K562 (cell line): ENCODE measurements at regions not wholly inside any gene's neighbourhood (a gene's known extent, or its start where the extent isn't known, plus 50 kb on each side); places are given as distances from the start of the nearest gene placed in this dataset.

Experiments
- ATAC-seq: fragments of 200-7000 bp; cut with Tn5 transposase; 3 replicates; pipeline ENCODE4 v1.9.1; 2020; ENCODE audit warnings: moderate library complexity
- BruUV-seq: library from RNA; stranded (reverse); fragments of 400-500 nt; replicated peaks from 2 replicates; lab custom pipeline; 2021; lab: Mats Ljungman, UMichigan
- CTCF ChIA-PET: fragments of 300-600 bp; formaldehyde crosslinking; extraction: SDS; loops from one replicate; lab custom pipeline; 2021; ENCODE audit warnings: low intra/inter-chr PET ratio; lab: Yijun Ruan, JAX
- POLR2A ChIA-PET: fragments of 300-600, 350-650 bp; sonication (Branson Sonifier 250); formaldehyde crosslinking; extraction: SDS; loops from one replicate; lab custom pipeline; 2021; ENCODE audit warnings: antibody characterized with exemption, inconsistent platforms; lab: Yijun Ruan, JAX
- DNase-seq, 4 experiments: peaks; one replicate each; pipeline versions ENCODE4 v3.0.0 to v3.0.0-alpha.2; 2011 to 2018; ENCODE audit warnings: low spot score in 3 of 4, mixed read lengths in 3 of 4; ENCODE audit errors: extremely low read depth in 1 of 4
- FAIRE-seq: peaks from 2 replicates; lab custom pipeline; 2011; peaks lifted over from hg19 to GRCh38; lab: Jason Lieb, UNC
- H2AFZ ChIP-seq: 2 replicates; pipeline ENCODE4 v1.6.0; 2011; ENCODE audit warnings: low read depth, low read length, control low read depth, inconsistent platforms
- H3K27ac ChIP-seq: fragments of 200-600 bp; 3 replicates; pipeline ENCODE4 v1.8.0; 2011; ENCODE audit warnings: low read depth, mild to moderate bottlenecking, control low read depth, inconsistent platforms, low read length, moderate library complexity, mixed read lengths; ENCODE audit errors: extremely low read depth
- H3K27me3 ChIP-seq, 2 experiments: fragments of 300-600 bp in 1 of 2; 2 replicates in 1 of 2; 3 replicates in 1 of 2; pipeline versions ENCODE4 v1.6.0 to v1.8.0; 2011; ENCODE audit warnings: inconsistent platforms in 2 of 2, low read length in 2 of 2, mild to moderate bottlenecking in 1 of 2, mixed read lengths in 1 of 2, moderate library complexity in 1 of 2; ENCODE audit not compliant: control insufficient read depth in 2 of 2, insufficient read depth in 2 of 2
- H3K36me3 ChIP-seq: fragments of 300-600 bp; 3 replicates; pipeline ENCODE4 v1.8.0; 2011; ENCODE audit warnings: mild to moderate bottlenecking, low read length, inconsistent platforms; ENCODE audit not compliant: control insufficient read depth, insufficient read depth
- H3K4me1 ChIP-seq, 2 experiments: fragments of 200-600 bp in 1 of 2; replicated peaks in 1 of 2; 2 replicates in 1 of 2; 3 replicates in 1 of 2; pipeline versions ENCODE4 v1.5.1 to v1.8.0; 2011; ENCODE audit warnings: inconsistent platforms in 2 of 2, low read length in 2 of 2, mild to moderate bottlenecking in 1 of 2, mixed read lengths in 1 of 2, moderate library complexity in 1 of 2; ENCODE audit not compliant: control insufficient read depth in 2 of 2, insufficient read depth in 2 of 2
- H3K4me2 ChIP-seq: 2 replicates; pipeline ENCODE4 v1.6.1; 2011; ENCODE audit warnings: low read length, control low read depth, inconsistent platforms, mixed read lengths; ENCODE audit not compliant: insufficient read depth
- H3K4me3 ChIP-seq: fragments of 200-600 bp; sonication (generic), shearing (Covaris generic); 2 replicates; pipeline ENCODE4 v1.5.1; 2016; ENCODE audit warnings: control low read depth, inconsistent platforms
- H3K79me2 ChIP-seq: fragments of 200-600 bp; 3 replicates; pipeline ENCODE4 v1.8.0; 2011; ENCODE audit warnings: low read length, inconsistent platforms; ENCODE audit not compliant: control insufficient read depth, insufficient read depth
- H3K9ac ChIP-seq, 2 experiments: 2 replicates each; pipeline versions ENCODE4 v1.6.0 to v1.6.1; 2011; ENCODE audit warnings: low read depth in 2 of 2, low read length in 2 of 2, control low read depth in 1 of 2, inconsistent platforms in 1 of 2, mild to moderate bottlenecking in 1 of 2, mixed read lengths in 1 of 2; ENCODE audit not compliant: insufficient read depth in 1 of 2
- H3K9me1 ChIP-seq: one replicate; pipeline ENCODE4 v1.6.0; 2011; ENCODE audit warnings: inconsistent platforms, mild to moderate bottlenecking, low read length, moderate library complexity; ENCODE audit not compliant: control insufficient read depth, insufficient read depth
- H3K9me3 ChIP-seq: replicated peaks from 2 replicates; pipeline ENCODE4 v1.5.1; 2011; ENCODE audit warnings: low read depth, low read length, inconsistent platforms; ENCODE audit not compliant: control insufficient read depth, insufficient read depth
- H4K20me1 ChIP-seq: replicated peaks from 2 replicates; pipeline ENCODE4 v1.6.1; 2011; ENCODE audit warnings: low read length, inconsistent platforms, mixed read lengths; ENCODE audit not compliant: control insufficient read depth, insufficient read depth
- ATF1 ChIP-seq, 2 experiments: fragments of 450-650 bp in 1 of 2; IDR thresholded peaks; 2 replicates each; pipeline ENCODE4 v1.6.1; 2016; ENCODE audit warnings: missing compliant biosample characterization in 1 of 2, missing genetic modification characterization in 1 of 2
- GTF2A2 ChIP-seq: IDR thresholded peaks from 2 replicates; pipeline ENCODE4 v1.6.1; 2016; ENCODE audit warnings: mild to moderate bottlenecking, missing genetic modification characterization, missing compliant biosample characterization
- NFXL1 ChIP-seq: fragments of 450-650 bp; formaldehyde crosslinking; IDR thresholded peaks from 2 replicates; pipeline ENCODE4 v1.4.0; 2021; ENCODE audit warnings: mild to moderate bottlenecking
- PHF20 ChIP-seq: fragments of 450-650 bp; IDR thresholded peaks from 2 replicates; pipeline ENCODE4 v1.6.1; 2018; ENCODE audit not compliant: partially characterized antibody
- RBBP5 ChIP-seq: fragments of 200-600 bp; sonication (generic); IDR thresholded peaks from 2 replicates; pipeline ENCODE4 v1.6.1; 2012; ENCODE audit warnings: borderline replicate concordance, mild to moderate bottlenecking, low read length, control low read depth, inconsistent platforms; ENCODE audit not compliant: insufficient read depth, poor library complexity, severe bottlenecking
- SREBF1 ChIP-seq: fragments of 150-350 bp; IDR thresholded peaks from 2 replicates; pipeline ENCODE4 v1.6.1; 2014; ENCODE audit warnings: antibody characterized with exemption, low read depth, low read length, borderline replicate concordance
- TBL1XR1 ChIP-seq, 2 experiments: IDR thresholded peaks; 2 replicates each; pipeline ENCODE4 v1.6.1; 2012; ENCODE audit warnings: improper control_type of control experiment in 2 of 2, low read length in 2 of 2, mild to moderate bottlenecking in 1 of 2
- TCF15 ChIP-seq: fragments of 250-450 bp; sonication (Bioruptor Pico); IDR thresholded peaks from 2 replicates; pipeline ENCODE4 v1.8.0; 2022; ENCODE audit warnings: moderate library complexity, mild to moderate bottlenecking, inconsistent platforms
- XRCC4 ChIP-seq: IDR thresholded peaks from one replicate; pipeline ENCODE4 v1.6.1; 2011; ENCODE audit not compliant: insufficient read depth, insufficient read length; ENCODE audit errors: extremely low read depth
- YBX1 ChIP-seq: fragments of 450-650 bp; IDR thresholded peaks from 2 replicates; pipeline ENCODE4 v1.7.1; 2016; ENCODE audit warnings: mild to moderate bottlenecking
- ZKSCAN1 ChIP-seq: fragments of 150-350 bp; IDR thresholded peaks from 2 replicates; pipeline ENCODE4 v1.6.1; 2016; ENCODE audit warnings: low read depth, low read length
- WGBS: fragments of 100-300 bp; shearing (Covaris generic); methylation state at CpG from one replicate; pipeline ENCODE4 v1.1.6; 2016; ENCODE audit warnings: low coverage, mixed read lengths; ENCODE audit not compliant: insufficient coverage; ENCODE audit errors: missing lambda C conversion rate; 5-methylcytosine and 5-hydroxymethylcytosine counted together
- in situ Hi-C: fragments of 300-500 bp; cut with MboI; formaldehyde crosslinking; loops from 4 replicates; pipeline ENCODE4 v1.15.0; 2018; ENCODE audit warnings: inconsistent platforms, mixed read lengths
- intact Hi-C: fragments of 100-400 bp; cut with micrococcal nuclease; formaldehyde crosslinking; loops from 2 replicates; pipeline ENCODE4 v1.14.2; 2022

- H3K4me2 ChIP-seq: no peak overlapping the region
- H3K36me3 ChIP-seq: no peaks in the 10 kb centered on the region
- no peak for DNase-seq
- no peak overlapping the region for H3K4me3 ChIP-seq
- no peak for FAIRE-seq
- H4K20me1 ChIP-seq: peaks cover 13% of the 10 kb centered on the region; the same call in 1 of the 2 replicates
- H3K9me1 ChIP-seq: no peaks in the 10 kb centered on the region
- H3K9ac ChIP-seq: no peak overlapping the region
- no peak for TF ChIP-seq TCF15 (CRISPR knock-in tag)
- TF ChIP-seq TBL1XR1 (IDR thresholded peaks at IDR 0.05; ENCODE audit: low read length in 2 of 2): no peak
- TF ChIP-seq ZKSCAN1: no peak
- no peak for TF ChIP-seq YBX1
- no peak for TF ChIP-seq GTF2A2 (tag)
- no peak for TF ChIP-seq PHF20
- no peak for TF ChIP-seq ATF1 (CRISPR knock-in tag; IDR thresholded peaks at IDR 0.05)
- TF ChIP-seq ATF1 (tag; IDR thresholded peaks at IDR 0.05): no peak
- TF ChIP-seq XRCC4: no peak
- no peak for TF ChIP-seq RBBP5
- no peak for TF ChIP-seq NFXL1 (CRISPR knock-in tag)
- TF ChIP-seq SREBF1: no peak
- H3K4me1 ChIP-seq: no peaks in the 10 kb centered on the region
- no peak overlapping the region for H3K27ac ChIP-seq
- POLR2A ChIA-PET: no interaction called here
- WGBS: 2% methylated on average over 9 of the region's 9 CpGs
- no peak for ATAC-seq
- CTCF ChIA-PET: no interaction called here
- intact Hi-C loops: no loop called here
- peaks cover 44 to 56% of the 10 kb centered on the region in 2 experiments for H3K27me3 ChIP-seq
- no TSS peak for BruUV-seq
- H3K9me3 ChIP-seq: no peaks in the 10 kb centered on the region
- in situ Hi-C loops: no loop called here
- no peaks in the 10 kb centered on the region for H3K79me2 ChIP-seq
- no peak overlapping the region for H2AFZ ChIP-seq
These were observed 146.9 kb downstream of the PTPN20 start for GRCh38 chr10:47058032-47058702.
